ENCODE measurements at regions not wholly inside any gene's neighbourhood (a gene's known extent, or its start where the extent isn't known, plus 50 kb on each side); places are given as distances from the start of the nearest gene placed in this dataset.

- Histone ChIP-seq H3K27ac (no peak overlapping the region), H3K9me3 (no peaks in the 10 kb centered on the region), H3K36me3 (no peaks in the 10 kb centered on the region), H3K27me3 (no peaks in the 10 kb centered on the region), H3K4me3 (no peak overlapping the region), H3K4me1 (no peaks in the 10 kb centered on the region)
- no peak for TF ChIP-seq CTCF (IDR thresholded peaks at IDR 0.05)
- no peak for TF ChIP-seq POLR2A (IDR thresholded peaks at IDR 0.05)
- no peak for TF ChIP-seq POLR2AphosphoS5 (IDR thresholded peaks at IDR 0.05; ENCODE audit: insufficient read depth in 1 of 2, low read depth in 1 of 2)
- DNase-seq (ENCODE audit: extremely low spot score in 2 of 2): no peak
- intact Hi-C loops (cut with DNase I): no loop called here
Observed at GRCh38 chr5:61995486-61995885, 310.5 kb upstream of the KIF2A start.

- Histone ChIP-seq H3K9me3 (no peaks in the 10 kb centered on the region), H3K36me3 (no peaks in the 10 kb centered on the region), H3K4me3 (no peak overlapping the region), H3K4me1 (no peaks in the 10 kb centered on the region), H3K27me3 (no peaks in the 10 kb centered on the region), H3K27ac (no peak overlapping the region)
- TF ChIP-seq CTCF (IDR thresholded peaks at IDR 0.05) (no peak), POLR2AphosphoS5 (IDR thresholded peaks at IDR 0.05; ENCODE audit: insufficient read depth in 1 of 2, low read depth in 1 of 2) (no peak), POLR2A (IDR thresholded peaks at IDR 0.05) (no peak)
- no peak for DNase-seq (ENCODE audit: extremely low spot score in 2 of 2)
- intact Hi-C loops (cut with DNase I): no loop called here
Observed at GRCh38 chr5:61999371-61999770, 306.6 kb upstream of the KIF2A start.

GRCh38 chr5:62000646-62001045, 305.4 kb upstream of the KIF2A start:
- Histone ChIP-seq H3K9me3 (no peaks in the 10 kb centered on the region), H3K36me3 (no peaks in the 10 kb centered on the region), H3K27ac (no peak overlapping the region), H3K27me3 (no peaks in the 10 kb centered on the region), H3K4me1 (no peaks in the 10 kb centered on the region), H3K4me3 (no peak overlapping the region)
- TF ChIP-seq POLR2AphosphoS5 (IDR thresholded peaks at IDR 0.05; ENCODE audit: insufficient read depth in 1 of 2, low read depth in 1 of 2): no peak
- no peak for TF ChIP-seq CTCF (IDR thresholded peaks at IDR 0.05)
- no peak for TF ChIP-seq POLR2A (IDR thresholded peaks at IDR 0.05)
- intact Hi-C loops (cut with DNase I): no loop called here
- no peak for DNase-seq (ENCODE audit: extremely low spot score in 2 of 2)

- Histone ChIP-seq H3K4me3 (no peak overlapping the region), H3K9me3 (no peaks in the 10 kb centered on the region), H3K27ac (no peak overlapping the region), H3K4me1 (no peaks in the 10 kb centered on the region), H3K27me3 (no peaks in the 10 kb centered on the region), H3K36me3 (no peaks in the 10 kb centered on the region)
- DNase-seq (ENCODE audit: extremely low spot score in 2 of 2): no peak
- TF ChIP-seq POLR2AphosphoS5 (IDR thresholded peaks at IDR 0.05; ENCODE audit: insufficient read depth in 1 of 2, low read depth in 1 of 2) (no peak), CTCF (IDR thresholded peaks at IDR 0.05) (no peak), POLR2A (IDR thresholded peaks at IDR 0.05) (no peak)
- intact Hi-C loops (cut with DNase I): no loop called here
Observed at GRCh38 chr5:62001640-62002039, 304.4 kb upstream of the KIF2A start.

- intact Hi-C loops (cut with DNase I): no loop called here
- DNase-seq (ENCODE audit: extremely low spot score in 2 of 2): no peak
- Histone ChIP-seq H3K4me1 (no peaks in the 10 kb centered on the region), H3K9me3 (no peaks in the 10 kb centered on the region), H3K27me3 (no peaks in the 10 kb centered on the region), H3K36me3 (no peaks in the 10 kb centered on the region), H3K27ac (no peak overlapping the region), H3K4me3 (no peak overlapping the region)
- TF ChIP-seq POLR2AphosphoS5 (IDR thresholded peaks at IDR 0.05; ENCODE audit: insufficient read depth in 1 of 2, low read depth in 1 of 2) (no peak), POLR2A (IDR thresholded peaks at IDR 0.05) (no peak), CTCF (IDR thresholded peaks at IDR 0.05) (no peak)
Observed at GRCh38 chr5:62002436-62002835, 303.6 kb upstream of the KIF2A start.

Data from vagina (tissue), 2 donors.